ENCODE measurements at regions not wholly inside any gene's neighbourhood (a gene's known extent, or its start where the extent isn't known, plus 50 kb on each side); places are given as distances from the start of the nearest gene placed in this dataset.

- TF ChIP-seq CTCF (IDR thresholded peaks at IDR 0.05) = no peak
- TF ChIP-seq EP300 (IDR thresholded peaks at IDR 0.05) = no peak
- no peak for TF ChIP-seq CHD2 (IDR thresholded peaks at IDR 0.05; ENCODE audit: low read length, partially characterized antibody)
- no peak for TF ChIP-seq NR3C1 (IDR thresholded peaks at IDR 0.05)
- no peak for TF ChIP-seq PBX3 (IDR thresholded peaks at IDR 0.05)
- TF ChIP-seq ESRRA (IDR thresholded peaks at IDR 0.05; ENCODE audit: borderline replicate concordance, low read length) = no peak
- no peak for TF ChIP-seq POLR2A (IDR thresholded peaks at IDR 0.05; ENCODE audit: low read length)
- no peak for TF ChIP-seq BCL3 (IDR thresholded peaks at IDR 0.05)
- TF ChIP-seq CEBPB (IDR thresholded peaks at IDR 0.05) = no peak
- TF ChIP-seq ELK1 (IDR thresholded peaks at IDR 0.05; ENCODE audit: low read depth, low read length) = no peak
- TF ChIP-seq RCOR1 (IDR thresholded peaks at IDR 0.05; ENCODE audit: low read depth, low read length) = no peak
Observed at GRCh38 chr4:134425756-134426155, 224.2 kb upstream of the PABPC4L start.

Data from A549 (cell line).